Prostate gland (tissue), 2 donors: ENCODE measurements at regions not wholly inside any gene's neighbourhood (a gene's known extent, or its start where the extent isn't known, plus 50 kb on each side); places are given as distances from the start of the nearest gene placed in this dataset.

Experiments
- DNase-seq: peaks from one replicate; pipeline ENCODE4 v3.0.0-alpha.2; 2019; ENCODE audit warnings: low spot score
- H3K27ac ChIP-seq, 2 donors: fragments of 200-600 bp; sonication (generic); 2 replicates each; pipeline ENCODE4 v1.5.1; 2017 to 2019
- H3K27me3 ChIP-seq: fragments of 200-600 bp; sonication (generic); replicated peaks from 2 replicates; pipeline ENCODE4 v1.5.1; 2019; ENCODE audit not compliant: insufficient read depth
- H3K36me3 ChIP-seq, 2 donors: fragments of 200-600 bp; sonication (generic); 1 replicate in 1 of 2; 2 replicates in 1 of 2; pipeline versions ENCODE4 v1.5.1 to v1.8.1; 2017 to 2019
- H3K4me1 ChIP-seq: fragments of 200-600 bp; sonication (generic); replicated peaks from 2 replicates; pipeline ENCODE4 v1.5.1; 2019
- H3K4me3 ChIP-seq, 2 donors: fragments of 200-600 bp; sonication (generic); 2 replicates each; pipeline ENCODE4 v1.5.1; 2017 to 2019
- H3K9me3 ChIP-seq: fragments of 200-600 bp; sonication (generic); 2 replicates; pipeline ENCODE4 v1.5.1; 2017
- POLR2A ChIP-seq: fragments of 450-650 bp; IDR thresholded peaks from one replicate; pipeline ENCODE4 v1.6.1; 2016; ENCODE audit warnings: antibody characterized with exemption, mild to moderate bottlenecking
- POLR2AphosphoS5 ChIP-seq: sonication (generic); formaldehyde crosslinking; IDR thresholded peaks from one replicate; pipeline ENCODE4 v1.6.1; 2017; ENCODE audit warnings: antibody characterized with exemption
- WGBS: methylation state at CpG from one replicate; pipeline ENCODE4 v1.1.5; 2018; 5-methylcytosine and 5-hydroxymethylcytosine counted together
- intact Hi-C: fragments of 100-400 bp; cut with DNase I; formaldehyde crosslinking; loops from one replicate; pipeline ENCODE4 v1.14.2; 2022
- TF ChIP-seq, protein P1 (sequence below), 4 experiments: fragments of 200-600 bp in 2 of 4; fragments of 450-650 bp in 2 of 4; sonication (generic) in 2 of 4; IDR thresholded peaks; 1 replicate in 3 of 4; 2 replicates in 1 of 4; pipeline ENCODE4 v1.5.1; 2016 to 2019; ENCODE audit warnings: antibody characterized with exemption in 4 of 4, mild to moderate bottlenecking in 2 of 4, moderate library complexity in 2 of 4

GRCh38 chrX:116238567-116239255 lies 68.2 kb downstream of the AGTR2 start:
- H3K27ac ChIP-seq = peak overlapping the region in 1 of 2 donors; percentile 61

DNA sequence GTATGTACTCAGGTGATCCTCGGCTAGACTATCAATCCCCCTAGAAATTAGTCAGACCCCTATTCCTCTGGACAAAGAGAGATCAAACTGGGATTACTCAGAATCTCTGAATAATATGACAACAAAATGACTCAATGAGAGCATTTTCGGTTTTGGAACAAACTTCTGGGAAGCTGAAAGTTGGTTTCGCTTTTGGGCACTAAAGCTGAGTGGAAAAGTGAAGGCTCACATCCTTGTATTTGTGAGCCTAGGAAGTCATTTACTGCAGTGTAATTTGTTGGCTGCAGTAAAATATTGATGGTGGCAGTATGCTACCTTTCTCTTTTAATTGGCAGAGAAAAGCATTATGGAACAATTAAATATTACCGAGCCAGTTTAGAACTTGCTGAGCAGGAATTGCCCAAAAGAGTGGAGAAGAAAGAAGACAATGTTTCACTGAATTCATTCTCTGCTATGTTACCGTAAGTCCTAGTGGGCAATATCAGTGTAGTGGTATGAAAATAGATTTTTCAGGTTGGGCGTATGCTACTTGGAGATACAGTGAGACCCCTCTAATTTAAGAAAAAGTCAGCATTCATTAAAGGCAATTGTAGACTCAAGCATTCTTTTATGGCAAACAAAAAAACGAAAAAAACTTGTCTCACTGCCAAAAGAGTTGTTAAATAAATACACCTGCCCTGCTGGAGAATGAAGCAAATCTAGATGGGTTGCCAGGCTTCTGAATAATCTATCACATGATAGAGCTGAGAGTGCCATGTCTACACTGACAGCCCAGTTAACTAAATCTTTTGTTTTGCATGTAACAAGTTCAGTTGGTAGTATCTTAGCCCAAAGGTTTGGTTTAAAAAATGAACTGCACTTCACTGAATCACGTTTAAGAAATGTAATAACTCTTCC lies 69.6 kb downstream of the AGTR2 start:
- no peaks in the 10 kb centered on the region for H3K4me1 ChIP-seq
- intact Hi-C loops = no loop called here
- no peaks in the 10 kb centered on the region for H3K9me3 ChIP-seq
- no peaks in the 10 kb centered on the region for H3K27me3 ChIP-seq
- DNase-seq = peak; percentile 36
- peak overlapping the region; percentile 61 to 67 for H3K27ac ChIP-seq
- H3K4me3 ChIP-seq = no peak overlapping the region
- TF ChIP-seq, protein P1, sequence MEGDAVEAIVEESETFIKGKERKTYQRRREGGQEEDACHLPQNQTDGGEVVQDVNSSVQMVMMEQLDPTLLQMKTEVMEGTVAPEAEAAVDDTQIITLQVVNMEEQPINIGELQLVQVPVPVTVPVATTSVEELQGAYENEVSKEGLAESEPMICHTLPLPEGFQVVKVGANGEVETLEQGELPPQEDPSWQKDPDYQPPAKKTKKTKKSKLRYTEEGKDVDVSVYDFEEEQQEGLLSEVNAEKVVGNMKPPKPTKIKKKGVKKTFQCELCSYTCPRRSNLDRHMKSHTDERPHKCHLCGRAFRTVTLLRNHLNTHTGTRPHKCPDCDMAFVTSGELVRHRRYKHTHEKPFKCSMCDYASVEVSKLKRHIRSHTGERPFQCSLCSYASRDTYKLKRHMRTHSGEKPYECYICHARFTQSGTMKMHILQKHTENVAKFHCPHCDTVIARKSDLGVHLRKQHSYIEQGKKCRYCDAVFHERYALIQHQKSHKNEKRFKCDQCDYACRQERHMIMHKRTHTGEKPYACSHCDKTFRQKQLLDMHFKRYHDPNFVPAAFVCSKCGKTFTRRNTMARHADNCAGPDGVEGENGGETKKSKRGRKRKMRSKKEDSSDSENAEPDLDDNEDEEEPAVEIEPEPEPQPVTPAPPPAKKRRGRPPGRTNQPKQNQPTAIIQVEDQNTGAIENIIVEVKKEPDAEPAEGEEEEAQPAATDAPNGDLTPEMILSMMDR (IDR thresholded peaks at IDR 0.05) = no peak
- no peak for TF ChIP-seq POLR2A
- TF ChIP-seq POLR2AphosphoS5 = no peak
- 45% methylated on average over 8 of the region's 8 CpGs for WGBS
- no peaks in the 10 kb centered on the region for H3K36me3 ChIP-seq

More at GRCh38 chrX:116238567-116239255, 68.2 kb downstream of the AGTR2 start:
- 22% methylated on average over 2 of the region's 2 CpGs for WGBS
- no peaks in the 10 kb centered on the region for H3K4me1 ChIP-seq
- intact Hi-C loops = no loop called here
- H3K4me3 ChIP-seq = no peak overlapping the region
- TF ChIP-seq POLR2AphosphoS5 (no peak), POLR2A (no peak)
- TF ChIP-seq, protein P1 (IDR thresholded peaks at IDR 0.05) = no peak
- H3K36me3 ChIP-seq = no peaks in the 10 kb centered on the region
- no peaks in the 10 kb centered on the region for H3K9me3 ChIP-seq
- H3K27me3 ChIP-seq = no peaks in the 10 kb centered on the region
- peak; percentile 15 for DNase-seq

GRCh38 chrX:116241001-116241400 lies 70.5 kb downstream of the AGTR2 start:
- Histone ChIP-seq H3K9me3 (no peaks in the 10 kb centered on the region), H3K4me1 (no peaks in the 10 kb centered on the region), H3K36me3 (no peaks in the 10 kb centered on the region), H3K4me3 (no peak overlapping the region), H3K27me3 (no peaks in the 10 kb centered on the region), H3K27ac (peak overlapping the region; percentile 33 to 61)
- no peak for TF ChIP-seq POLR2A
- TF ChIP-seq POLR2AphosphoS5 = no peak
- TF ChIP-seq, protein P1 (IDR thresholded peaks at IDR 0.05) = no peak
- intact Hi-C loops = no loop called here
- no peak for DNase-seq

- H3K4me1 ChIP-seq = no peaks in the 10 kb centered on the region
- TF ChIP-seq, protein P1 (IDR thresholded peaks at IDR 0.05) = no peak
- TF ChIP-seq POLR2AphosphoS5 = no peak
- no peak for TF ChIP-seq POLR2A
- intact Hi-C loops = no loop called here
- no peak for DNase-seq
- no peaks in the 10 kb centered on the region for H3K9me3 ChIP-seq
- no peak overlapping the region for H3K27ac ChIP-seq
- H3K4me3 ChIP-seq = no peak overlapping the region
- no peaks in the 10 kb centered on the region for H3K27me3 ChIP-seq
- H3K36me3 ChIP-seq = no peaks in the 10 kb centered on the region
Observed at GRCh38 chrX:116243039-116243438, 72.5 kb downstream of the AGTR2 start.
